ENCODE measurements at regions not wholly inside any gene's neighbourhood (a gene's known extent, or its start where the extent isn't known, plus 50 kb on each side); places are given as distances from the start of the nearest gene placed in this dataset.

DNA sequence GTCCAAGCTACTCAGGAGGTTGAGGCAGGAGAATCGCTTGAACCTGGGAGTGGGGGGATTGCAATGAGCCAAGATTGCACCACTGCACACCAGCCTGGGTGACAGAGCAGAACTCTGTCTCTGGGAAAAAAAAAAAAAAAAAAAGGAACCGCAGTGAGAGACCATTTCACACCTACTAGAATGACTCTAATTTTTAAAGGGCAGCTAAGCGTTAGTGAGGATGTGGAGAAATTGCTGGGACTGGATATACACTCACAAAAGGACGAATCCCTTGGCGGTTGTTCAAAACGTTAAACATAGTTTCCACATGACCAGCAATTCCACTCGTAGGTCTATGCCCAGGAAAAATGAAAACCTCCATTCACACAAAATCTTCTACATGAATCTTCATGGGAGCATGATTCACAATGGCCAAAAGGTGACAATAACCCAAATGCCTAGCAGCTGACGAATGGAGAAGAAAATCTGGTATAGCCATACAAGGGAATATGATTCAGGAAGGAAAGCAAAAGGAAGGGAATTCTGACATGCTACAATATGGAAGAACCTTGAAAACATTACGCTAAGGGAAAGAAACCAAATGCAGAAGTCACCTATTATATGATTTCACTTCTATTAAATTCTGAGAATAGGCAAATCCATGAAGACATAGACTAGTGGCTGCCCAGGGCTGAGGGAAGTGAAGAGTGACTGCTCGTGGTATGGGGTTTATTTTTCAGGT, 127.0 kb downstream of the CHSY1 start:
- no peak for DNase-seq
- Mint-ChIP-seq H3K27ac (no peak overlapping the region), H3K36me3 (ENCODE audit: low read depth) (no peaks in the 10 kb centered on the region), H3K9me3 (peaks cover 16% of the 10 kb centered on the region), H3K4me1 (peaks cover 66% of the 10 kb centered on the region), H3K27me3 (ENCODE audit: low read depth, poor library complexity) (no peaks in the 10 kb centered on the region), H3K4me3 (no peak overlapping the region)
- TF ChIP-seq, protein P1, sequence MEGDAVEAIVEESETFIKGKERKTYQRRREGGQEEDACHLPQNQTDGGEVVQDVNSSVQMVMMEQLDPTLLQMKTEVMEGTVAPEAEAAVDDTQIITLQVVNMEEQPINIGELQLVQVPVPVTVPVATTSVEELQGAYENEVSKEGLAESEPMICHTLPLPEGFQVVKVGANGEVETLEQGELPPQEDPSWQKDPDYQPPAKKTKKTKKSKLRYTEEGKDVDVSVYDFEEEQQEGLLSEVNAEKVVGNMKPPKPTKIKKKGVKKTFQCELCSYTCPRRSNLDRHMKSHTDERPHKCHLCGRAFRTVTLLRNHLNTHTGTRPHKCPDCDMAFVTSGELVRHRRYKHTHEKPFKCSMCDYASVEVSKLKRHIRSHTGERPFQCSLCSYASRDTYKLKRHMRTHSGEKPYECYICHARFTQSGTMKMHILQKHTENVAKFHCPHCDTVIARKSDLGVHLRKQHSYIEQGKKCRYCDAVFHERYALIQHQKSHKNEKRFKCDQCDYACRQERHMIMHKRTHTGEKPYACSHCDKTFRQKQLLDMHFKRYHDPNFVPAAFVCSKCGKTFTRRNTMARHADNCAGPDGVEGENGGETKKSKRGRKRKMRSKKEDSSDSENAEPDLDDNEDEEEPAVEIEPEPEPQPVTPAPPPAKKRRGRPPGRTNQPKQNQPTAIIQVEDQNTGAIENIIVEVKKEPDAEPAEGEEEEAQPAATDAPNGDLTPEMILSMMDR (IDR thresholded peaks at IDR 0.05): no peak

DNA sequence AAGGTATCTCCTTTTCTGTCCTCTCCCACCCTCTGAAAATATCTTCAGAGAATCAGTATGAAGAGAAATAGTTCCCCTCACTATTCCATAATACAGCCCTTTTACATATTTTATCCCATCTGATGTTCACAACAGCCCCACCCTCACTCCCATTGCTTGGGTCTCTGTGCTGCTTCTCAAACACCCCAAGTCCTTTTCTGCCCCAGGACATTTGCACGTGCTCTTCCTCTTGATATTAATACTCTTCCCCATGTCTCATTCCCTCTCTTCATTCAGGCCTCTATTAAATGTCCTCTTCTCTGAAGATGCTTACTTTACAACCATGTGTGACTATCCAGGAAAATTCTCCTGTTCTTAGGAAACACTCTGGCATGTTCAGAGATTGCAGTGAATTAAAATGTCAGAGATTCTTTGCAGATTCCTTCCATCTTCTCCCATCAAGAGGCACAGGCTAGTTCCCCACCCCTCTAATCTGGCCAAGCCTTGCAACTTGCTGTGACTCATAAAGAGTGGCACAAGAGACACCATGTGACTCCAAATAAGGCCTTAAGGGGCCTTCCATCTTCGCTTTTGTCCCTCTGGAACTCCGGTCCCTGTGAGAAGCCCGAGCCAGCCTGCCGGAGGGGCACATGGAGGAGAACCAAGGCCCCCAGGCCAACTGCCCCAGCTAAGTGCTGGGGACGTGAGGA, 128.5 kb downstream of the CHSY1 start:
- Mint-ChIP-seq H3K27me3 (ENCODE audit: low read depth, poor library complexity) (no peaks in the 10 kb centered on the region), H3K4me3 (no peak overlapping the region), H3K4me1 (peaks cover 64% of the 10 kb centered on the region), H3K27ac (no peak overlapping the region), H3K36me3 (ENCODE audit: low read depth) (no peaks in the 10 kb centered on the region), H3K9me3 (peaks cover 11% of the 10 kb centered on the region)
- no peak for DNase-seq
- TF ChIP-seq, protein P1 (IDR thresholded peaks at IDR 0.05): no peak

DNA sequence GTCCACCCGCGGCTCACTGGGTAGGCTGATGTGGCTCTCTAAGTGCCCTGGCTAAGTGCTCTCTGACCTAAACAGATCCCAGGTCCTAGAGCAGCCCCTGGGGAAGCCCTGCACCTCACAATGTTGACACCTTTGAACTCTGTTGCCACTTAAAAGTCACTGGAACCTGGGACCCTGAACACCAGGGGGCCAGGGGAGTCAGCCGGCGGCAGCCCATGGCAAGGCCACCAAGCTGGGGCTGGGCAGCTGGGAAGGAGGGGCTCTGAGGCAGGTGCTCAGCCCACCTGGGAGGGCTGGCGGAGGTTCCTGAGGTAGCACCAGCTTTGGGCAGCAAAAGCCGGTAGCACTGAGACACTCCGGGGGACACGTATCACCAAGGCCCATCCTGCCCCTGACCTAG, 129.0 kb downstream of the CHSY1 start:
- H3K9me3 Mint-ChIP-seq: peaks cover 6% of the 10 kb centered on the region
- H3K4me1 Mint-ChIP-seq: peaks cover 58% of the 10 kb centered on the region
- no peak overlapping the region for H3K27ac Mint-ChIP-seq

DNA sequence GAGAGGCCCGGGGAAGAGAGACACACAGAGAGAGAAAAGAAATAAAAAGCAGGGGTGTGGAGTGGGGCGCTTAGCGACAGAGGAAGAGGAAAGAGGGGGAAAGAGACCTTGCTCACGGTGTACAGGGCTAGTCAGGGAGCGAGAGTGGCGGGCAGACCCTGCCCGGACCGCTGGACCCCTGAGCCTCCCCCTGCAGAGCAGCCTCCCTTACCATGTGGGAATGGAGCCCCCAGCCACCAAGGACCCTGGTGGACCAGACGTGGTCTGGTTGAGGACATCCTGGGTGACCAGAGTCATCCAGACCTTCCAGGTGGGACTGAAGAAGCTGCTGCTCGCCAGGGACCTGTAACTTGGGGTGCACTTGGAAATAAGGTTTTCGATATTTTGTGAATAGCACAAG, 129.6 kb downstream of the CHSY1 start:
- Mint-ChIP-seq H3K4me1 (peaks cover 55% of the 10 kb centered on the region), H3K4me3 (no peak overlapping the region), H3K36me3 (ENCODE audit: low read depth) (no peaks in the 10 kb centered on the region), H3K9me3 (peaks cover under 1% of the 10 kb centered on the region), H3K27me3 (ENCODE audit: low read depth, poor library complexity) (no peaks in the 10 kb centered on the region), H3K27ac (no peak overlapping the region)
- DNase-seq: no peak
- TF ChIP-seq, protein P1 (IDR thresholded peaks at IDR 0.05): no peak

More for the DNA sequence above, 129.0 kb downstream of the CHSY1 start:
- DNase-seq: no peak
- Mint-ChIP-seq H3K4me3 (no peak overlapping the region), H3K27me3 (ENCODE audit: low read depth, poor library complexity) (no peaks in the 10 kb centered on the region), H3K36me3 (ENCODE audit: low read depth) (no peaks in the 10 kb centered on the region)
- TF ChIP-seq, protein P1 (IDR thresholded peaks at IDR 0.05): no peak

DNA sequence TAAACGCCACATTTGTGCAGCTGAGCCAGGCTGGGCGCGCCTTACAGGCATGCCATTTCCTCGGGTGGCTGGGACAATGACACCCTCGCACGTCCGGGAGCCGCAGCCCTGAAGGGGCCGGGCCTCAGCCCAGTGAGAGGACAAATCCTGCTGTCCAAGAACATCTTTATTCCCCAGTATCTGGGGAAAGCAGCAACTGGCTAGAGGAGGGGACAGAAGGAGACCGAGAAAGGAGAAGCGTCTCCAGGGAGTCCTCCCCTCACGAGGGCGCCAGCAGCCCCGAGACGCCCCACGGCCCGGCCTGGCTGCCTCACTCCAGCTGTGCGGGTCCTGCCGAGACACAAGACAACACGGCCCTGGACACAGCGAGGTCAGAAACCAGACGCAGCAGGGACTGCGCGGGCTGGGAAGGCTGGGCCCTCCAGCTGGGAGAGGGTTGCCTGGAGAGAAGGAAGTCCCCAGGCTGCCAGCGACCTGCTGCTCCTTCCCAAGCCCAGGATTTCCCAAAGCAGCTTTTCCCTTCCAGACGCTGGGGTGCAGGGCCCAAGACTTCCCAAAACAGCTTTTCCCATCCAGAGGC, 130.2 kb downstream of the CHSY1 start:
- TF ChIP-seq, protein P1 (IDR thresholded peaks at IDR 0.05): no peak
- H3K4me1 Mint-ChIP-seq: peaks cover 55% of the 10 kb centered on the region
- peak overlapping the region; percentile 23 for H3K27ac Mint-ChIP-seq
- peak; percentile 69 for DNase-seq
- no peak overlapping the region for H3K4me3 Mint-ChIP-seq
- H3K27me3 Mint-ChIP-seq (ENCODE audit: low read depth, poor library complexity): no peaks in the 10 kb centered on the region
- no peaks in the 10 kb centered on the region for H3K9me3 Mint-ChIP-seq
- H3K36me3 Mint-ChIP-seq (ENCODE audit: low read depth): no peaks in the 10 kb centered on the region

All from nephron progenitor cell (in vitro differentiated cells).